Left colon (tissue), 2 donors: ENCODE measurements at regions not wholly inside any gene's neighbourhood (a gene's known extent, or its start where the extent isn't known, plus 50 kb on each side); places are given as distances from the start of the nearest gene placed in this dataset.

Experiments
- ATAC-seq: fragments of 200-7000 bp; cut with Tn5 transposase; one replicate; pipeline ENCODE4 v1.9.1; 2020; ENCODE audit warnings: mild to moderate bottlenecking, moderate library complexity
- DNase-seq, 2 donors: peaks; one replicate each; pipeline ENCODE4 v3.0.0-alpha.2; 2020
- intact Hi-C, 2 donors: fragments of 100-400 bp; cut with DNase I in 1 of 2; cut with micrococcal nuclease in 1 of 2; formaldehyde crosslinking; loops; one replicate each; pipeline versions ENCODE4 v1.11.2 to v1.14.0; 2022; cut with DNase I, micrococcal nuclease
- donor health status: DM: no; HTN: no; CAD: no.
- donor health status: DM: yes; HTN: yes; CAD: no.

- intact Hi-C loops = no loop called here
- DNase-seq = no peak
- ATAC-seq = no peak
These were observed 320.1 kb upstream of the RTL1 start for GRCh38 chr14:101223561-101224162.

GRCh38 chr14:101224356-101225156, 321.0 kb upstream of the RTL1 start:
- DNase-seq (no peak), ATAC-seq (no peak)
- intact Hi-C loops = no loop called here

- ATAC-seq (no peak), DNase-seq (no peak)
- intact Hi-C loops = no loop called here
These were observed 321.9 kb upstream of the RTL1 start for GRCh38 chr14:101225157-101226152.

GRCh38 chr14:101226265-101226602, 322.7 kb upstream of the RTL1 start:
- intact Hi-C loops = no loop called here
- no peak for ATAC-seq

GRCh38 chr14:101226603-101227425, 323.3 kb upstream of the RTL1 start:
- ATAC-seq (peak; percentile 87), DNase-seq (peak in 1 of 2 donors; percentile 47)

More at GRCh38 chr14:101226265-101226602, 322.7 kb upstream of the RTL1 start:
- no peak for DNase-seq

GRCh38 chr14:101227611-101228594, 324.4 kb upstream of the RTL1 start:
- DNase-seq (no peak), ATAC-seq (no peak)
- intact Hi-C loops = no loop called here

More at GRCh38 chr14:101226603-101227425, 323.3 kb upstream of the RTL1 start:
- intact Hi-C loops = no loop called here

- intact Hi-C loops = no loop called here
- ATAC-seq (no peak), DNase-seq (no peak)
These were observed 325.5 kb upstream of the RTL1 start for GRCh38 chr14:101228949-101229541.

- DNase-seq (no peak), ATAC-seq (no peak)
- intact Hi-C loops = no loop called here
These were observed 326.1 kb upstream of the RTL1 start for GRCh38 chr14:101229666-101230065.

- ATAC-seq (peak; percentile 46), DNase-seq (peak in 1 of 2 donors; percentile 36)
- intact Hi-C loops = no loop called here
These were observed 326.8 kb upstream of the RTL1 start for GRCh38 chr14:101230161-101230850.

- DNase-seq = no peak
- no peak for ATAC-seq
- intact Hi-C loops = no loop called here
These were observed 327.5 kb upstream of the RTL1 start for GRCh38 chr14:101230851-101231550.

- intact Hi-C loops = no loop called here
- no peak for DNase-seq
- no peak for ATAC-seq
These were observed 328.3 kb upstream of the RTL1 start for GRCh38 chr14:101231828-101232227.

GRCh38 chr14:101232340-101233020, 328.8 kb upstream of the DIO3 start:
- intact Hi-C loops = no loop called here
- no peak for DNase-seq
- no peak for ATAC-seq

GRCh38 chr14:101233021-101233366, 328.3 kb upstream of the DIO3 start:
- DNase-seq (no peak), ATAC-seq (no peak)
- intact Hi-C loops = no loop called here

GRCh38 chr14:101233391-101233790, 327.9 kb upstream of the DIO3 start:
- intact Hi-C loops = no loop called here
- no peak for DNase-seq
- ATAC-seq = no peak

- ATAC-seq (no peak), DNase-seq (no peak)
- intact Hi-C loops = no loop called here
These were observed 327.5 kb upstream of the DIO3 start for GRCh38 chr14:101233808-101234207.
